HG03066 (cell line): ENCODE measurements at regions not wholly inside any gene's neighbourhood (a gene's known extent, or its start where the extent isn't known, plus 50 kb on each side); places are given as distances from the start of the nearest gene placed in this dataset.

Source experiments
- ATAC-seq: cut with Tn5 transposase; IDR thresholded peaks from one replicate; pipeline ENCODE4 v1.9.1; 2021; ENCODE audit warnings: low read depth; ENCODE audit not compliant: unreplicated experiment

- ATAC-seq = no peak
Measured at GRCh38 chrX:5122181-5122678, 1106.4 kb downstream of the NLGN4X start.

GRCh38 chrX:5117816-5118215, 1110.9 kb downstream of the NLGN4X start:
- no peak for ATAC-seq

GRCh38 chrX:5113128-5113527, 1115.5 kb downstream of the NLGN4X start:
- ATAC-seq = no peak

GRCh38 chrX:5100004-5100403, 1128.7 kb downstream of the NLGN4X start:
- no peak for ATAC-seq

GRCh38 chrX:5086388-5086787, 1142.3 kb downstream of the NLGN4X start:
- ATAC-seq = no peak

GRCh38 chrX:5084279-5084678, 1144.4 kb downstream of the NLGN4X start:
- no peak for ATAC-seq

- ATAC-seq = no peak
Measured at GRCh38 chrX:5082705-5083104, 1146.0 kb downstream of the NLGN4X start.

- no peak for ATAC-seq
Measured at GRCh38 chrX:5080791-5081190, 1147.9 kb downstream of the NLGN4X start.

- no peak for ATAC-seq
Measured at GRCh38 chrX:5068550-5068949, 1160.1 kb downstream of the NLGN4X start.

- no peak for ATAC-seq
Measured at GRCh38 chrX:5057786-5058185, 1170.9 kb downstream of the NLGN4X start.

- no peak for ATAC-seq
Measured at GRCh38 chrX:5054852-5055251, 1173.8 kb downstream of the NLGN4X start.

GRCh38 chrX:5051831-5052491, 1176.7 kb downstream of the NLGN4X start:
- no peak for ATAC-seq

GRCh38 chrX:5042563-5042962, 1186.1 kb downstream of the NLGN4X start:
- no peak for ATAC-seq

- no peak for ATAC-seq
Measured at GRCh38 chrX:5031792-5032191, 1196.9 kb downstream of the NLGN4X start.

GRCh38 chrX:5015451-5015850, 1213.2 kb downstream of the NLGN4X start:
- ATAC-seq = no peak

GRCh38 chrX:4994855-4995254, 1233.8 kb downstream of the NLGN4X start:
- no peak for ATAC-seq

GRCh38 chrX:4978613-4979012, 1250.1 kb downstream of the NLGN4X start:
- ATAC-seq = no peak

- no peak for ATAC-seq
Measured at GRCh38 chrX:4971646-4972045, 1257.0 kb downstream of the NLGN4X start.

GRCh38 chrX:4964112-4964511, 1250.7 kb upstream of the PRKX start:
- ATAC-seq = no peak

GRCh38 chrX:4963432-4963831, 1250.0 kb upstream of the PRKX start:
- no peak for ATAC-seq

GRCh38 chrX:4944767-4945166, 1231.3 kb upstream of the PRKX start:
- no peak for ATAC-seq

GRCh38 chrX:4936315-4936714, 1222.9 kb upstream of the PRKX start:
- ATAC-seq = no peak

- ATAC-seq = no peak
Measured at GRCh38 chrX:4935846-4936245, 1222.4 kb upstream of the PRKX start.
